ENCODE measurements at regions not wholly inside any gene's neighbourhood (a gene's known extent, or its start where the extent isn't known, plus 50 kb on each side); places are given as distances from the start of the nearest gene placed in this dataset.

- Histone ChIP-seq H3K9ac (no peak overlapping the region), H3K27ac (ENCODE audit: low read depth in 2 of 2, low read length in 1 of 2) (no peak overlapping the region), H4K20me1 (ENCODE audit: insufficient read depth) (no peaks in the 10 kb centered on the region), H3K4me2 (no peak overlapping the region), H3K36me3 (replicated peaks in 1 of 2; ENCODE audit: control insufficient read depth in 1 of 2, insufficient read depth in 2 of 2, low read length in 1 of 2) (no peaks in the 10 kb centered on the region), H3K4me1 (ENCODE audit: control insufficient read depth in 1 of 2, insufficient read depth in 2 of 2, low read depth in 1 of 2, low read length in 1 of 2) (no peaks in the 10 kb centered on the region), H3K27me3 (ENCODE audit: insufficient read depth) (no peaks in the 10 kb centered on the region), H3F3A (replicated peaks; ENCODE audit: insufficient read depth) (no peaks in the 10 kb centered on the region), H3K79me2 (ENCODE audit: insufficient read depth) (no peaks in the 10 kb centered on the region), H3K4me3 (ENCODE audit: low read depth in 2 of 2, low read length in 1 of 2) (no peak overlapping the region), H3K9me3 (no peaks in the 10 kb centered on the region), H3K9me2 (no peaks in the 10 kb centered on the region), H2AFZ (ENCODE audit: low read depth) (no peak overlapping the region)
- WGBS (ENCODE audit: low lambda C conversion rate), result 89% methylated on average over 23 of the region's 31 CpGs
- CTCF ChIA-PET, result no interaction called here
- DNase-seq, result no peak
- POLR2A ChIA-PET, result no interaction called here
- TF ChIP-seq JUND (IDR thresholded peaks at IDR 0.05), result no peak
- no peak for TF ChIP-seq ZBTB33 (IDR thresholded peaks at IDR 0.05; ENCODE audit: borderline replicate concordance, low read depth)
- TF ChIP-seq NRF1 (IDR thresholded peaks at IDR 0.05; ENCODE audit: low read depth, low read length), result no peak
- TF ChIP-seq FOXM1 (IDR thresholded peaks at IDR 0.05; ENCODE audit: low read depth), result no peak
- no peak for TF ChIP-seq RXRA (IDR thresholded peaks at IDR 0.05; ENCODE audit: borderline replicate concordance, low read depth)
Measured at GRCh38 chr3:162702768-162703385, 1206.3 kb downstream of the OTOL1 start.

GRCh38 chr3:162704238-162704637 is 1207.6 kb downstream of the OTOL1 start:
- Histone ChIP-seq H3K4me2 (no peak overlapping the region), H3K9me3 (no peaks in the 10 kb centered on the region), H3K4me1 (ENCODE audit: control insufficient read depth in 1 of 2, insufficient read depth in 2 of 2, low read depth in 1 of 2, low read length in 1 of 2) (no peaks in the 10 kb centered on the region), H3K4me3 (ENCODE audit: low read depth in 2 of 2, low read length in 1 of 2) (no peak overlapping the region), H3K27ac (ENCODE audit: low read depth in 2 of 2, low read length in 1 of 2) (no peak overlapping the region), H2AFZ (ENCODE audit: low read depth) (peak overlapping the region; percentile 67; the same call in 1 of the 2 replicates), H3K79me2 (ENCODE audit: insufficient read depth) (no peaks in the 10 kb centered on the region), H3K36me3 (replicated peaks in 1 of 2; ENCODE audit: control insufficient read depth in 1 of 2, insufficient read depth in 2 of 2, low read length in 1 of 2) (no peaks in the 10 kb centered on the region), H3F3A (replicated peaks; ENCODE audit: insufficient read depth) (no peaks in the 10 kb centered on the region), H3K27me3 (ENCODE audit: insufficient read depth) (no peaks in the 10 kb centered on the region), H3K9ac (no peak overlapping the region), H3K9me2 (no peaks in the 10 kb centered on the region), H4K20me1 (ENCODE audit: insufficient read depth) (no peaks in the 10 kb centered on the region)
- ChIA-PET POLR2A (no interaction called here), CTCF (interaction anchor here (0.7 kb wide), 1 partner anchor 415 kb away, joined by 3 read pairs; no protein-coding TSS in a partner anchor)
- no peak for DNase-seq
- 32% methylated on average over 1 of the region's 1 CpG for WGBS (ENCODE audit: low lambda C conversion rate)
- TF ChIP-seq CTCF (IDR thresholded peaks at IDR 0.05) (no peak), FOSL2 (IDR thresholded peaks at IDR 0.05; ENCODE audit: borderline replicate concordance, low read depth) (no peak), GABPA (IDR thresholded peaks at IDR 0.05; ENCODE audit: low read depth) (no peak), USF1 (IDR thresholded peaks at IDR 0.05; ENCODE audit: borderline replicate concordance, low read depth) (no peak), RXRA (IDR thresholded peaks at IDR 0.05; ENCODE audit: borderline replicate concordance, low read depth) (no peak), NRF1 (IDR thresholded peaks at IDR 0.05; ENCODE audit: low read depth, low read length) (no peak), MEF2A (IDR thresholded peaks at IDR 0.05; ENCODE audit: borderline replicate concordance, low read depth) (no peak), GATA2 (CRISPR knock-in tag; IDR thresholded peaks at IDR 0.05) (no peak), USF2 (IDR thresholded peaks at IDR 0.05; ENCODE audit: borderline replicate concordance, low read depth, low read length) (no peak), NFIC (IDR thresholded peaks at IDR 0.05; ENCODE audit: borderline replicate concordance) (no peak), RCOR1 (IDR thresholded peaks at IDR 0.05; ENCODE audit: low read length) (no peak), FOXJ3 (CRISPR knock-in tag; IDR thresholded peaks at IDR 0.05) (no peak), REST (IDR thresholded peaks at IDR 0.05; ENCODE audit: low read depth, low read length) (no peak), RAD21 (IDR thresholded peaks at IDR 0.05; ENCODE audit: low read length) (no peak), FOXM1 (IDR thresholded peaks at IDR 0.05; ENCODE audit: low read depth) (no peak), MAX (IDR thresholded peaks at IDR 0.05; ENCODE audit: low read depth) (no peak), JUND (IDR thresholded peaks at IDR 0.05) (no peak)
